GM12878 (cell line): ENCODE measurements at regions not wholly inside any gene's neighbourhood (a gene's known extent, or its start where the extent isn't known, plus 50 kb on each side); places are given as distances from the start of the nearest gene placed in this dataset.

Source experiments
- ATF2 ChIP-seq: IDR thresholded peaks from 2 replicates; pipeline ENCODE4 v1.6.1; 2012; ENCODE audit warnings: low read length, inconsistent platforms
- BRCA1 ChIP-seq: IDR thresholded peaks from 2 replicates; pipeline ENCODE4 v1.6.1; 2011; ENCODE audit warnings: low read depth, low read length, improper control_type of control experiment
- CREB1 ChIP-seq: IDR thresholded peaks from 2 replicates; pipeline ENCODE4 v1.6.1; 2012; ENCODE audit warnings: low read depth, mild to moderate bottlenecking, inconsistent platforms
- CREM ChIP-seq: IDR thresholded peaks from 2 replicates; pipeline ENCODE4 v1.6.1; 2014; ENCODE audit warnings: antibody characterized with exemption, low read depth
- IKZF1 ChIP-seq: fragments of 450-650 bp; conservative IDR thresholded peaks from 2 replicates; pipeline ENCODE4 v1.6.1; 2017; ENCODE audit warnings: antibody characterized with exemption, mild to moderate bottlenecking
- IKZF2 ChIP-seq, 2 experiments: fragments of 450-650 bp; IDR thresholded peaks; 2 replicates each; pipeline ENCODE4 v1.6.1; 2017; ENCODE audit warnings: mild to moderate bottlenecking in 2 of 2, moderate library complexity in 2 of 2
- NR2C1 ChIP-seq: fragments of 450-650 bp; IDR thresholded peaks from 2 replicates; pipeline ENCODE4 v1.6.1; 2017; ENCODE audit warnings: antibody characterized with exemption, mild to moderate bottlenecking, moderate library complexity
- NRF1 ChIP-seq: conservative IDR thresholded peaks from 2 replicates; pipeline ENCODE4 v1.6.1; 2011; ENCODE audit warnings: mild to moderate bottlenecking, low read depth, low read length, improper control_type of control experiment
- PKNOX1 ChIP-seq: fragments of 450-650 bp; IDR thresholded peaks from 2 replicates; pipeline ENCODE4 v1.6.1; 2016; ENCODE audit warnings: mild to moderate bottlenecking
- RUNX3 ChIP-seq: IDR thresholded peaks from 2 replicates; pipeline ENCODE4 v1.6.1; 2012; ENCODE audit warnings: low read length, inconsistent platforms
- SPI1 ChIP-seq: IDR thresholded peaks from 2 replicates; pipeline ENCODE4 v1.6.1; 2011; ENCODE audit warnings: low read depth, mild to moderate bottlenecking, low read length, moderate library complexity, borderline replicate concordance; ENCODE audit not compliant: insufficient read depth
- ZNF24 ChIP-seq: fragments of 450-650 bp; IDR thresholded peaks from 2 replicates; pipeline ENCODE4 v1.6.1; 2017; ENCODE audit warnings: antibody characterized with exemption, mild to moderate bottlenecking

GRCh38 chr14:65225299-65226159, 123.2 kb upstream of the MAX start (continued):
- TF ChIP-seq NRF1 (no peak), ZNF24 (no peak), IKZF1 (peak; percentile 43), CREB1 (peak; percentile 54; the same call in 1 of the 2 replicates), PKNOX1 (no peak), IKZF2 (IDR thresholded peaks at IDR 0.05) (peak; percentile 18 to 38; a peak in 2 of 4 replicates), SPI1 (peak; percentile 66; the same call in 1 of the 2 replicates), ATF2 (peak; percentile 49; the same call in 1 of the 2 replicates), RUNX3 (peak; percentile 97), BRCA1 (no peak), NR2C1 (no peak), CREM (0 out of 2 replicates have a peak, but pooled peaks have one; percentile 30)
- TF ChIP-seq, all 136 proteins: peak for 19
